ENCODE measurements at regions not wholly inside any gene's neighbourhood (a gene's known extent, or its start where the extent isn't known, plus 50 kb on each side); places are given as distances from the start of the nearest gene placed in this dataset.

- DNase-seq (ENCODE audit: low read depth) = no peak
- no peak for TF ChIP-seq CTCF (IDR thresholded peaks at IDR 0.05; ENCODE audit: low read length, missing control alignments)
- H3K4me3 ChIP-seq (replicated peaks; ENCODE audit: low read depth, low read length) = no peak overlapping the region
These were observed 121.8 kb downstream of the DDX1 start for GRCh38 chr2:15713475-15713874.

GRCh38 chr2:15714002-15714401 is 122.3 kb downstream of the DDX1 start:
- no peak for DNase-seq (ENCODE audit: low read depth)
- TF ChIP-seq CTCF (IDR thresholded peaks at IDR 0.05; ENCODE audit: low read length, missing control alignments) = no peak
- H3K4me3 ChIP-seq (replicated peaks; ENCODE audit: low read depth, low read length) = no peak overlapping the region

GRCh38 chr2:15714609-15715008 is 122.9 kb downstream of the DDX1 start:
- H3K4me3 ChIP-seq (replicated peaks; ENCODE audit: low read depth, low read length) = no peak overlapping the region
- no peak for TF ChIP-seq CTCF (IDR thresholded peaks at IDR 0.05; ENCODE audit: low read length, missing control alignments)
- DNase-seq (ENCODE audit: low read depth) = no peak

GRCh38 chr2:15715596-15715995 is 123.9 kb downstream of the DDX1 start:
- no peak overlapping the region for H3K4me3 ChIP-seq (replicated peaks; ENCODE audit: low read depth, low read length)
- no peak for TF ChIP-seq CTCF (IDR thresholded peaks at IDR 0.05; ENCODE audit: low read length, missing control alignments)
- no peak for DNase-seq (ENCODE audit: low read depth)

- no peak for TF ChIP-seq CTCF (IDR thresholded peaks at IDR 0.05; ENCODE audit: low read length, missing control alignments)
- no peak overlapping the region for H3K4me3 ChIP-seq (replicated peaks; ENCODE audit: low read depth, low read length)
- DNase-seq (ENCODE audit: low read depth) = no peak
These were observed 126.7 kb downstream of the DDX1 start for GRCh38 chr2:15718103-15718943.

GRCh38 chr2:15718944-15719323 is 127.3 kb downstream of the DDX1 start:
- TF ChIP-seq CTCF (IDR thresholded peaks at IDR 0.05; ENCODE audit: low read length, missing control alignments) = no peak
- DNase-seq (ENCODE audit: low read depth) = no peak
- no peak overlapping the region for H3K4me3 ChIP-seq (replicated peaks; ENCODE audit: low read depth, low read length)
